Stimulated activated naive CD8-positive, alpha-beta T cell treated with anti-CD3 and anti-CD28 coated beads, Interleukin-15, amount 100 ng/mL, for 72 hours (primary cell): ENCODE measurements at regions not wholly inside any gene's neighbourhood (a gene's known extent, or its start where the extent isn't known, plus 50 kb on each side); places are given as distances from the start of the nearest gene placed in this dataset.

Experiments used
- ATAC-seq: fragments of 150-1000 bp; cut with Tn5 transposase; 2 replicates; pipeline ENCODE4 v1.10.0; 2021; ENCODE audit warnings: mild to moderate bottlenecking, moderate library complexity
- DNase-seq, 2 donors: peaks; one replicate each; pipeline ENCODE4 v3.0.0; 2021 to 2022
- H3K27ac Mint-ChIP-seq, 2 donors: one replicate each; pipeline ENCODE4 v1.8.0; 2022; ENCODE audit warnings: mild to moderate bottlenecking in 2 of 2, mixed read lengths in 2 of 2, moderate library complexity in 2 of 2
- H3K27me3 Mint-ChIP-seq: one replicate; pipeline ENCODE4 v1.8.0; 2022; ENCODE audit warnings: mixed read lengths
- H3K4me1 Mint-ChIP-seq: one replicate; pipeline ENCODE4 v1.8.0; 2022; ENCODE audit warnings: mild to moderate bottlenecking, mixed read lengths
- H3K4me3 Mint-ChIP-seq, 2 donors: one replicate each; pipeline ENCODE4 v1.8.0; 2022; ENCODE audit warnings: mild to moderate bottlenecking in 2 of 2, mixed read lengths in 2 of 2, moderate library complexity in 1 of 2
- H3K9me3 Mint-ChIP-seq, 2 donors: one replicate each; pipeline ENCODE4 v1.8.0; 2022; ENCODE audit warnings: mixed read lengths in 2 of 2

GRCh38 chr10:117734731-117735405 lies 192.3 kb downstream of the EMX2 start:
- H3K4me1 Mint-ChIP-seq: no peaks in the 10 kb centered on the region
- H3K27ac Mint-ChIP-seq: no peak overlapping the region
- ATAC-seq (no peak), DNase-seq (no peak)
- no peak overlapping the region for H3K4me3 Mint-ChIP-seq
- H3K9me3 Mint-ChIP-seq: no peaks in the 10 kb centered on the region
- H3K27me3 Mint-ChIP-seq: peaks cover 67% of the 10 kb centered on the region

- no peaks in the 10 kb centered on the region for H3K4me1 Mint-ChIP-seq
- H3K9me3 Mint-ChIP-seq: no peaks in the 10 kb centered on the region
- DNase-seq (no peak), ATAC-seq (no peak)
- peaks cover 59% of the 10 kb centered on the region for H3K27me3 Mint-ChIP-seq
- no peak overlapping the region for H3K27ac Mint-ChIP-seq
- H3K4me3 Mint-ChIP-seq: no peak overlapping the region
Observed at GRCh38 chr10:117736655-117737054, 194.1 kb downstream of the EMX2 start.

GRCh38 chr10:117740088-117740487 lies 197.5 kb downstream of the EMX2 start:
- H3K9me3 Mint-ChIP-seq: no peaks in the 10 kb centered on the region
- no peak for DNase-seq

GRCh38 chr10:117740691-117741222 lies 198.2 kb downstream of the EMX2 start:
- Mint-ChIP-seq H3K4me3 (no peak overlapping the region), H3K9me3 (no peaks in the 10 kb centered on the region), H3K27me3 (peaks cover 34% of the 10 kb centered on the region), H3K4me1 (no peaks in the 10 kb centered on the region), H3K27ac (no peak overlapping the region)
- ATAC-seq: no peak
- no peak for DNase-seq

More at GRCh38 chr10:117740088-117740487, 197.5 kb downstream of the EMX2 start:
- no peak overlapping the region for H3K27ac Mint-ChIP-seq
- no peaks in the 10 kb centered on the region for H3K4me1 Mint-ChIP-seq
- no peak for ATAC-seq
- peaks cover 41% of the 10 kb centered on the region for H3K27me3 Mint-ChIP-seq
- no peak overlapping the region for H3K4me3 Mint-ChIP-seq

DNA sequence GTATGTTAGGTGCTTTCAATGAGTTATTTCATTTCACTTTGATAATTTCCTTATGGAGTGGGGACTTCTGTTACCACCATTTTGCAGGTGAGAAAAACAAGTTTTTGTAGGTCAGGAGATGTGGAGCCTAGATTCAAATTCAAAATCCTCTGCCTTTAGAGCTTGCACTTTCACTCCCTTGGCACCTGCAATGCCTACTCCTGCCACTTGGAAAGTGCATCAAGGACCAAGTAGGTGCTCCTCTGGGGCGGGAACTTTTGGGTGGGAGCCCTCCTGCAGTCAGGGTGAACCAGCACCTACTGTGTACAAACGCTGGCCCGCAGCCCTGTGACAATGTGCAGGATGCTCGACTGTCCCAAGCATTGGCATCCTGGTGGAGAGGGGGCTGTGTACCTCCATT lies 199.0 kb downstream of the EMX2 start:
- ATAC-seq (no peak), DNase-seq (no peak)
- Mint-ChIP-seq H3K4me1 (no peaks in the 10 kb centered on the region), H3K27me3 (peaks cover 26% of the 10 kb centered on the region), H3K27ac (no peak overlapping the region), H3K4me3 (no peak overlapping the region), H3K9me3 (no peaks in the 10 kb centered on the region)

- Mint-ChIP-seq H3K27me3 (peaks cover 30% of the 10 kb centered on the region), H3K27ac (no peak overlapping the region), H3K9me3 (no peaks in the 10 kb centered on the region), H3K4me3 (no peak overlapping the region), H3K4me1 (no peaks in the 10 kb centered on the region)
- no peak for DNase-seq
- ATAC-seq: no peak
Observed at GRCh38 chr10:117743509-117743908, 201.0 kb downstream of the EMX2 start.

DNA sequence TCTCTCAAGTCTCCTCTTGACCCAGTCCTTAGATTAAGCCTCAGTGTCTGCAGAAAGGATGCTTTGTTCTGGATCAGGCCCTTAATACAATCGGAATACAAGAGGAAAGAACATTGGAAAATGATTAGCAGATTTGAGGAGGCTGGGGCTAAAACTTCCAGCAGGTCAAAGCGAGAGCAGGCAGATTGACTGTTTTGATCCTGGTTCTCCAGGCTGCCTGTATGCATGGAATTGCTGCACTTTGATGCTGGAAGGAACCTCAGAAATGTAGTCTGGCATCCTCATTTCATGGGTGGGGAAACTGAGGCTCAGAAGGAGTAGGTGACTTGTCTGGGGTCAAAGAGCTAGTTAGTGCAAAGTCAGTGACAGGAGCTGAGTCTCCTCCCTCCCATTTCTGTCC lies 202.8 kb downstream of the EMX2 start:
- DNase-seq: no peak
- Mint-ChIP-seq H3K4me3 (no peak overlapping the region), H3K27me3 (peaks cover 30% of the 10 kb centered on the region), H3K9me3 (no peaks in the 10 kb centered on the region), H3K4me1 (no peaks in the 10 kb centered on the region), H3K27ac (no peak overlapping the region)
- no peak for ATAC-seq

DNA sequence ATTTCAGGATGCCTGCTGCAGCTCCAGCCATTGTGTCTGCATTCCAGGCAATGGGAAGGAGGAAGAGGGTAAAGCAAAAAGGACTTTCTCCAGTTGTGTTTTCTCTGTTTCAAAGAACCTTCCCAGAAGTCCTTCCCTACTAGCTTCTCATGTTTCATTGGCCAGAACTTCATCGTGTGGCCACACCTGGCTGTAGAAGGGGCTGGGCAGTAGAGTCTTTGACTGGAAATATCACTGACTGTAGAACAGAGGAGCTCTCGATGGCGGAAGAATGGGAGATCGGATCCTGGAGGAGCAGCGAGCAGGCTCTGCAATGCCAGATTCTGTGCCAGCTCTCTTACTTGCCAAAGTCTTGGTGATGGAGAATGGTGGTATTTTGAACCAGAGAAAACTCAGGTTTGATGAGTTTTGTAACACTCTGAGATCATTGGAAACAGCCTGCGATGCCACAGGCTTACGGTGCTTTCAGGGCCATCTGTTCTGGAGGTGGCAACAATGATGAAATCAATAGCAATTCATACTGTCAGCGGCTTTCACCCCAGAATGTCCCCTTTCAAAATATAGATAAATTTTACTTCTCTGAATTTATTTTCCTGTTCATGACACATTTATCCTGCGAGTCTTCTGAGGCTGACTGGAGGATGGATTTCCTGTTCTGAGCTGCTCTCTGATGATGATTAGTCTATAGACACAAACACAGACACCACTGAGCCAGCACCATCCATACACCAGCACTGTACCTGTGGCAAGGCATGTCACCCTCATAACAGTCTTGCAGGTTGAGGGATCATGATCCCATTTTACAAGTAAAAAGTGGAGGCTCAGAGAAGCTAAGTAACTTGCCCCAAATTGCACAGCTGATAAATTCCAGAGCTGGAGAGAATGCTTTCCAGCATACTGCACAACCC lies 204.2 kb downstream of the EMX2 start:
- H3K4me1 Mint-ChIP-seq: no peaks in the 10 kb centered on the region
- no peak overlapping the region for H3K4me3 Mint-ChIP-seq
- no peaks in the 10 kb centered on the region for H3K9me3 Mint-ChIP-seq
- H3K27ac Mint-ChIP-seq: peak overlapping the region in 1 of 2 donors; percentile 46
- H3K27me3 Mint-ChIP-seq: peaks cover 20% of the 10 kb centered on the region
- DNase-seq (no peak), ATAC-seq (no peak)

DNA sequence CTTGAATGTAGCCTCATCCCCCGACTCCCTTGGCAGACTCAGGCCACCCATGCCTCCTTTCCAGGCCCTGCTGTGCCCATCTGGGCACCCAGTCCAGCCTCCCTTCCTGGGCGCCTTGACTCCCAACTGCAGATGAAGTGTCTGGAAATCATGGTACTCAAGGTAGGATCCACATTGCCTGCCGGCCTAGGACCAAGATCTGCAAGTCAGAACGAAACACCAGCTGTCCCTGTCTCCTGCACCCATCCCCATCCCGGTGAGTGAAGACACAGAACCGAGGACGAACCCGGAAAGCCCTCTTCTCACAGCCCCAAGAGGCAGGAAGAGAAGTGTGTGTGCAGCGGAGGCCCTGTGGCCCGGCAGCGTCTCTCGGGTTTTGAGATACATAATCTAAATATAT lies 205.1 kb downstream of the EMX2 start:
- Mint-ChIP-seq H3K27me3 (peaks cover 15% of the 10 kb centered on the region), H3K27ac (no peak overlapping the region), H3K4me1 (no peaks in the 10 kb centered on the region), H3K4me3 (no peak overlapping the region), H3K9me3 (no peaks in the 10 kb centered on the region)
- no peak for ATAC-seq
- no peak for DNase-seq

DNA sequence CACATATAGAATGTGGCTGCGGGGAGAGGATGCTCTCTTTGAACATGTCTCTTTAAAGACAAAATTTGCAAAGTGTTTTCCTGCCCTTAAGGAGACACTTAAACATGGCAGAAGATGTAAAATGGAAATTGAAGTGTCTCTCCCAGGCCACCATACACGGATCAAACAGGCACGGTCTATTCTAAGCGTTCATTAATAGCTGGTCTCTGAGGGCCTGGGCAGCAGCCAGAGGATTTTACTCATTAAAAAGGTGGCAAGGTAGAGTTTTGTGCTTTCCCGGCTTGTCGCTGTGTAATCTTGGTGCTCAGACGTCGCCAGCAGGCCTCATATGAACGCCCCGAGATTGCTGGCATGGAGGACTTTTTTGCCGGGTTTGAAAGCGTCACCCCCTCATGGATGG lies 205.5 kb downstream of the EMX2 start:
- no peak for ATAC-seq
- H3K27me3 Mint-ChIP-seq: peaks cover 10% of the 10 kb centered on the region
- H3K4me1 Mint-ChIP-seq: no peaks in the 10 kb centered on the region
- H3K9me3 Mint-ChIP-seq: no peaks in the 10 kb centered on the region
- no peak overlapping the region for H3K4me3 Mint-ChIP-seq
- no peak for DNase-seq
- H3K27ac Mint-ChIP-seq: no peak overlapping the region

DNA sequence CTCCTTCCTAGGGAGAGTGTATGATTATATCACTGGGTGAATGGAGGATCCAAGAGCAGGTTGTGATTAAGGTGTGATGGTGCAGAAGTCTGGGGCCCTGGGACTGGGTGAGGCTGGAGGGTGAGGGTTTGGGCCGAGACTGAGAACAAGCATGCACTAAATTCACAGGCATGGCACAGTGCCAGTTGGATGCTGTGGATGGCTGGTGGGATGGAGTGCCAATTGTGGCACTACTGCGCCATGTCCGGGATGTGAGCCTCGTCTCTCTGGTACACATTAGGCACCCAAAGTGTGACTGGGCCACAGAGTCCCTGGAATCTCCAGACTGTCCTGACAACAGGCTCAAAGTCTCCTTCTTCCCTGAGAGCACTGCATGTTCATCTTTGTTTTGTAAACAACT lies 208.1 kb downstream of the EMX2 start:
- no peaks in the 10 kb centered on the region for H3K4me1 Mint-ChIP-seq
- no peak overlapping the region for H3K4me3 Mint-ChIP-seq
- H3K27me3 Mint-ChIP-seq: peaks cover 15% of the 10 kb centered on the region
- DNase-seq (no peak), ATAC-seq (no peak)
- H3K27ac Mint-ChIP-seq: no peak overlapping the region
- H3K9me3 Mint-ChIP-seq: no peaks in the 10 kb centered on the region

DNA sequence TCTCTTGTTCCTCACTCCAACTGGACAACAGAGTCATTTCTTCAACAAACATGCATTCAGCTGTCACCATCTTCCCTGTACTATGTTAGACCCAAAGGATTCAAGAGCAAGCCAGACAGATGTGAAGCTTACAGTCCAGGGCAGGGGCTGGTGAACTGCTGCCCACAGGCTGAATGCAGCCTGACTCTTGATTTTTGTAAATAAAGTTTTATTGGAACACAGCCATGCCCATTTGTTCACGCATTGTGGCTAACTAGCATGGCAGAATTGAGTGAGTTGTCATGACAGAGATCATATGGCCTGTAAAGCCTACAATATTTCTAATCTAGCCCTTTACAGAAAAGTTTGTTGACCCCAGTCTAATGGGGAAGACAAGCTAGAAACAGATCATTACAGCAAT lies 208.7 kb downstream of the EMX2 start:
- ATAC-seq (no peak), DNase-seq (no peak)
- Mint-ChIP-seq H3K4me1 (no peaks in the 10 kb centered on the region), H3K4me3 (no peak overlapping the region), H3K27ac (peak overlapping the region in 1 of 2 donors; percentile 8), H3K9me3 (no peaks in the 10 kb centered on the region), H3K27me3 (peaks cover 15% of the 10 kb centered on the region)

- ATAC-seq (no peak), DNase-seq (no peak)
- Mint-ChIP-seq H3K9me3 (no peaks in the 10 kb centered on the region), H3K27ac (no peak overlapping the region), H3K27me3 (peaks cover 15% of the 10 kb centered on the region), H3K4me1 (no peaks in the 10 kb centered on the region), H3K4me3 (no peak overlapping the region)
Observed at GRCh38 chr10:117752103-117752502, 209.6 kb downstream of the EMX2 start.

DNA sequence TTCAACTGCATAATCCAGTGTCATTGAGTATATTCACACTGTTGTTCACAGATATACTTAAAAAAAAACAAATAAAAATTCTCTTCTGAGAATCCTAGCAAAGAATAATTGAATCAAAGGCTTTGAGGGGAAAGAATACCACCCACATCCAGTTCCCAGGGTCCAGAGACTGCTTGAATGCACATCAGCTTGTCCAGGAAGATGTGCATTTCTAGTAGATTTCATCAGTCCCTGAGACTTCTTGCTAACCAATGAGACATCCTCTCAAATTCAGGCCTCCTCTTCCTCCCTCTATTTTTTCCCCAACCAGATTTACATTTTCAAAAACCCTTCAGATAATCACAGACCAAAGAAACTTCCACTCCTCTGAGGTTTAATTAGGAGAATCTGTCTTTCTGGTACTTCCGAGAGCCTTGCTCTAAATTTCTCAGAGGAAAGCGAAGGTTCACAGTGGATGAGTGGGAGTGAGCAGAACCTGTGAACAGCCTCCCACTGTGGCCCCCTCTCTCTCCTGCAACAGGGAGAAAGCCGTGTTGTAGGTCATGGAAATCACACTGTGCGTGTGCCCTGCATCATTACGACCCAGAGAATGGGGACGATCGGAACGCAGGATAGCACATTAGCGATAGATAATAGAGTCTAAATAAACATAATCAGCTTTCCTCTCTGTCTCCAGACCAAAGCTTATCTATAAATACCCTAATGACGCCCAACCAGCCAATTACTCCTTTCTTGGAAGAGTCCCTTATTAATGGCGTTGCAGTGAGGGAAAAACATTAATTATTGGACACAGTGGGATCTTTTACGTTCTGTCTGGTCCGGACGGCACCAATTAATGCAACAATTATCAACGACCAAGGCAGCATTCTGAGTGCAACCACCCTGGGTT lies 212.5 kb downstream of the EMX2 start:
- Mint-ChIP-seq H3K27ac (peak overlapping the region in 1 of 2 donors; percentile 2), H3K4me1 (no peaks in the 10 kb centered on the region), H3K4me3 (no peak overlapping the region), H3K9me3 (no peaks in the 10 kb centered on the region), H3K27me3 (peaks cover 16% of the 10 kb centered on the region)
- no peak for ATAC-seq
- no peak for DNase-seq

DNA sequence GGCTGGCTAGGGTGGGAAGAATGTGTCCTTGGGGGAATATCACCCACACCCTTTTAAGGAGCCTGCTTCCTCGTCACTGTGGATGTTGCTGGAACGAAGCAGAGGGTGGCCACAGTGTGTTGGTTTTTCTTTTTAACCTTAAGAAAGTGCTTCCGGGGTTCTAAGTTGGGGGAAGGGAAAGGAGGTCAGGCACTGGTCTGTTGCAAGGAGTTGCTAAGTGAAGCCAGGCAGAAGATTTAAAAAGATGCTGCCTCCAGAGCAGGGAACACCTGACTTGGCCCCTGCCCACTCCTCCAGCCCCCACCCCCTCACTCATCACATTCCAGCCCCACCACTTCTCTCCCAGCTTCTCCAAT lies 213.1 kb downstream of the EMX2 start:
- Mint-ChIP-seq H3K27ac (no peak overlapping the region), H3K9me3 (no peaks in the 10 kb centered on the region), H3K4me1 (no peaks in the 10 kb centered on the region), H3K4me3 (no peak overlapping the region), H3K27me3 (peaks cover 21% of the 10 kb centered on the region)
- ATAC-seq (no peak), DNase-seq (no peak)
